A549 (cell line): ENCODE measurements at regions not wholly inside any gene's neighbourhood (a gene's known extent, or its start where the extent isn't known, plus 50 kb on each side); places are given as distances from the start of the nearest gene placed in this dataset.

ENCODE experiments used
- ATAC-seq, 2 experiments: fragments of 200-7000 bp in 1 of 2; fragments of >200 bp in 1 of 2; cut with Nextera tagmentation in 1 of 2; cut with Tn5 transposase in 1 of 2; 3 replicates each; pipeline versions ENCODE4 v1.8.0 to v1.9.1; 2018 to 2020; ENCODE audit warnings: mild to moderate bottlenecking in 1 of 2, moderate library complexity in 1 of 2
- CTCF ChIA-PET: fragments of 300-600 bp; sonication (Branson Sonifier 250); formaldehyde crosslinking; extraction: SDS; loops from one replicate; lab custom pipeline; 2021; ENCODE audit warnings: antibody characterized with exemption, inconsistent platforms; lab: Yijun Ruan, JAX
- POLR2A ChIA-PET: fragments of 350-600 bp; formaldehyde crosslinking; extraction: SDS; loops from one replicate; lab custom pipeline; 2021; ENCODE audit warnings: antibody characterized with exemption, inconsistent platforms; lab: Yijun Ruan, JAX
- DNase-seq, 2 experiments: peaks; one replicate each; pipeline versions ENCODE4 v3.0.0 to v3.0.0-alpha.2; 2011 to 2016; ENCODE audit warnings: low read depth in 1 of 2, low spot score in 1 of 2
- FAIRE-seq: peaks from 2 replicates; lab custom pipeline; 2011; peaks lifted over from hg19 to GRCh38; lab: Jason Lieb, UNC
- H3K27ac ChIP-seq, 2 experiments: fragments of >200 bp; sonication (Bioruptor Twin); formaldehyde crosslinking; 3 replicates each; pipeline ENCODE4 v1.5.1; 2016 to 2017
- H3K4me1 ChIP-seq: fragments of >200 bp; sonication (Bioruptor Twin); formaldehyde crosslinking; 3 replicates; pipeline ENCODE4 v1.6.1; 2016
- H3K4me2 ChIP-seq: fragments of >200 bp; sonication (Bioruptor Twin); formaldehyde crosslinking; 3 replicates; pipeline ENCODE4 v1.6.1; 2016
- H3K4me3 ChIP-seq: fragments of >200 bp; sonication (Bioruptor Twin); formaldehyde crosslinking; 3 replicates; pipeline ENCODE4 v1.5.1; 2016
- H3K9me3 ChIP-seq: fragments of >200 bp; sonication (Bioruptor Twin); formaldehyde crosslinking; 3 replicates; pipeline ENCODE4 v1.6.1; 2016
- ATOH8 ChIP-seq: fragments of 250-450 bp; sonication (Bioruptor Pico); IDR thresholded peaks from 2 replicates; pipeline ENCODE4 v1.5.0; 2020; ENCODE audit warnings: low read depth, mild to moderate bottlenecking, moderate library complexity
- BCL3 ChIP-seq: fragments of >200 bp; sonication (Bioruptor Twin); formaldehyde crosslinking; IDR thresholded peaks from 3 replicates; pipeline ENCODE4 v1.6.1; 2016
- CBX8 ChIP-seq: fragments of 200-600 bp; sonication (generic); IDR thresholded peaks from 2 replicates; pipeline ENCODE4 v1.6.1; 2016
- CHD4 ChIP-seq: fragments of 200-600 bp; sonication (generic); IDR thresholded peaks from 2 replicates; pipeline ENCODE4 v1.6.1; 2016; ENCODE audit warnings: antibody characterized with exemption, mild to moderate bottlenecking, borderline replicate concordance
- EHF ChIP-seq: fragments of 250-450 bp; sonication (Bioruptor Pico); IDR thresholded peaks from 2 replicates; pipeline ENCODE4 v1.5.0; 2020; ENCODE audit warnings: mild to moderate bottlenecking
- ESRRA ChIP-seq: fragments of 150-350 bp; IDR thresholded peaks from 2 replicates; pipeline ENCODE4 v1.6.1; 2014; ENCODE audit warnings: mild to moderate bottlenecking, low read length, borderline replicate concordance
- FOXS1 ChIP-seq: fragments of 250-450 bp; sonication (Bioruptor Pico); IDR thresholded peaks from 2 replicates; pipeline ENCODE4 v1.5.0; 2020; ENCODE audit warnings: mild to moderate bottlenecking, moderate library complexity
- HOXB5 ChIP-seq: fragments of 250-450 bp; sonication (Bioruptor Pico); IDR thresholded peaks from 2 replicates; pipeline ENCODE4 v1.5.0; 2020; ENCODE audit warnings: mild to moderate bottlenecking, moderate library complexity
- JUN ChIP-seq, 2 experiments: fragments of >200 bp; sonication (Bioruptor Twin); formaldehyde crosslinking; IDR thresholded peaks; 2 replicates in 1 of 2; 3 replicates in 1 of 2; pipeline ENCODE4 v1.6.1; 2016 to 2017
- MAFK ChIP-seq: fragments of 450-650 bp; IDR thresholded peaks from 2 replicates; pipeline ENCODE4 v1.6.1; 2014; ENCODE audit not compliant: partially characterized antibody
- NFE2L2 ChIP-seq: fragments of 150-350 bp; conservative IDR thresholded peaks from 2 replicates; pipeline ENCODE4 v1.6.1; 2014; ENCODE audit warnings: low read length
- PBX3 ChIP-seq: IDR thresholded peaks from 2 replicates; pipeline ENCODE4 v1.6.1; 2012
- RARB ChIP-seq: fragments of 250-450 bp; sonication (Bioruptor Pico); IDR thresholded peaks from 2 replicates; pipeline ENCODE4 v1.8.0; 2021; ENCODE audit warnings: mild to moderate bottlenecking, moderate library complexity
- REST ChIP-seq: fragments of 200-600 bp; sonication (generic); IDR thresholded peaks from 2 replicates; pipeline ENCODE4 v1.6.1; 2016; ENCODE audit warnings: antibody characterized with exemption, mild to moderate bottlenecking, moderate library complexity
- SREBF2 ChIP-seq: fragments of 450-650 bp; IDR thresholded peaks from 2 replicates; pipeline ENCODE4 v1.6.1; 2014; ENCODE audit warnings: mild to moderate bottlenecking, moderate library complexity
- ZC3H11A ChIP-seq: fragments of 450-650 bp; IDR thresholded peaks from 2 replicates; pipeline ENCODE4 v1.6.1; 2014; ENCODE audit warnings: antibody characterized with exemption, mild to moderate bottlenecking
- ZSCAN20 ChIP-seq: fragments of 250-450 bp; sonication (Bioruptor Pico); IDR thresholded peaks from 2 replicates; pipeline ENCODE4 v1.8.0; 2022; ENCODE audit warnings: mild to moderate bottlenecking, moderate library complexity
- WGBS: methylation state at CpG from one replicate; pipeline ENCODE4 v1.1.6; 2017; ENCODE audit errors: missing lambda C conversion rate; 5-methylcytosine and 5-hydroxymethylcytosine counted together

GRCh38 chr7:38034062-38034908 lies 113.8 kb downstream of the EPDR1 start:
- no peak for ATAC-seq
- no peak for DNase-seq
- WGBS: 82% methylated on average over 5 of the region's 5 CpGs
- no peak overlapping the region for H3K27ac ChIP-seq
- TF ChIP-seq HOXB5 (CRISPR knock-in tag) (no peak), ESRRA (no peak), MAFK (peak; percentile 93), ATOH8 (CRISPR knock-in tag) (no peak)
- no peak for FAIRE-seq
- H3K4me1 ChIP-seq: no peaks in the 10 kb centered on the region
- ChIA-PET CTCF (no interaction called here), POLR2A (no interaction called here)
- H3K9me3 ChIP-seq: peaks cover 9% of the 10 kb centered on the region; the same call in 1 of the 3 replicates
- no peak overlapping the region for H3K4me2 ChIP-seq
- H3K4me3 ChIP-seq: no peak overlapping the region

GRCh38 chr7:38040831-38041230 lies 120.4 kb downstream of the EPDR1 start:
- Histone ChIP-seq H3K9me3 (peaks cover 9% of the 10 kb centered on the region; the same call in 1 of the 3 replicates), H3K27ac (no peak overlapping the region), H3K4me2 (no peak overlapping the region), H3K4me3 (no peak overlapping the region), H3K4me1 (no peaks in the 10 kb centered on the region)
- CTCF ChIA-PET: no interaction called here
- DNase-seq (no peak), ATAC-seq (no peak), FAIRE-seq (peak; percentile 18)
- 92% methylated on average over 4 of the region's 4 CpGs for WGBS
- POLR2A ChIA-PET: no interaction called here
- TF ChIP-seq BCL3 (no peak), ZC3H11A (no peak), EHF (CRISPR knock-in tag) (no peak), FOXS1 (CRISPR knock-in tag) (no peak), PBX3 (no peak)

- H3K4me1 ChIP-seq: 0 out of 3 replicates have a peak, but pooled peaks cover 3% of the 10 kb centered on the region
- 100% methylated on average over 7 of the region's 19 CpGs for WGBS
- DNase-seq: no peak
- H3K4me2 ChIP-seq: no peak overlapping the region
- no peak for ATAC-seq
- FAIRE-seq: no peak
- H3K27ac ChIP-seq: no peak overlapping the region
- POLR2A ChIA-PET: no interaction called here
- TF ChIP-seq CBX8: no peak
- TF ChIP-seq HOXB5 (CRISPR knock-in tag): no peak
- no peak for TF ChIP-seq SREBF2
- no peak for TF ChIP-seq FOXS1 (CRISPR knock-in tag)
- no peak for TF ChIP-seq ZSCAN20 (CRISPR knock-in tag)
- TF ChIP-seq RARB: no peak
- TF ChIP-seq JUN (IDR thresholded peaks at IDR 0.05): no peak
- no peak for TF ChIP-seq REST
- TF ChIP-seq CHD4: no peak
- TF ChIP-seq NFE2L2: no peak
- TF ChIP-seq, all 56 proteins: peak for 0
- Histone ChIP-seq H3K4me3 (no peak overlapping the region), H3K9me3 (peaks cover 16% of the 10 kb centered on the region)
- CTCF ChIA-PET: no interaction called here
Observed at GRCh38 chr7:38049679-38050078, 128.4 kb upstream of the STARD3NL start.
